Hematopoietic multipotent progenitor cell (in vitro differentiated cells): ENCODE measurements at regions not wholly inside any gene's neighbourhood (a gene's known extent, or its start where the extent isn't known, plus 50 kb on each side); places are given as distances from the start of the nearest gene placed in this dataset.
A peak's percentile ranks its signal among the peaks of the same experiment; 100 is the strongest.

ENCODE experiments used
- DNase-seq, 3 donors: peaks; one replicate each; pipeline ENCODE4 v3.0.0-alpha.2; 2011 to 2015; ENCODE audit warnings: low read depth in 2 of 3, low spot score in 2 of 3

DNA sequence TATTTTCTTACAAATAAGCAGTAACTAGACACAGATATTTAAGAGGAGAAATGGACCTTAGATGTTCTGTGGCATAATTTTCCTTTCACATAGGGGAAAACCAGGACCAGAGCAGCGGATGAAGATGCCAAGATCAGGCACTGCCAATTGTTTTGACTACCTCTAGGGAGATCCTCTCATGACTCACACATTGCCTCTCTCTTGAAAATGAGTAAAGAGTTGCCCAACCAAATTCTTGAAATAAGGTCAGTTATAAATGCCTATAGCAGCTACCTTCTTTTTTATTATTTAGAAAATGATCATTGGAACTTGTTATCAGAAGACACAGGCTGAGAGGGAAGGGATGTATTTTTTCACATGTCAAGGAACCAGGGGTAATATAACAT lies 263.4 kb upstream of the PLEKHG7 start:
- no peak for DNase-seq

DNA sequence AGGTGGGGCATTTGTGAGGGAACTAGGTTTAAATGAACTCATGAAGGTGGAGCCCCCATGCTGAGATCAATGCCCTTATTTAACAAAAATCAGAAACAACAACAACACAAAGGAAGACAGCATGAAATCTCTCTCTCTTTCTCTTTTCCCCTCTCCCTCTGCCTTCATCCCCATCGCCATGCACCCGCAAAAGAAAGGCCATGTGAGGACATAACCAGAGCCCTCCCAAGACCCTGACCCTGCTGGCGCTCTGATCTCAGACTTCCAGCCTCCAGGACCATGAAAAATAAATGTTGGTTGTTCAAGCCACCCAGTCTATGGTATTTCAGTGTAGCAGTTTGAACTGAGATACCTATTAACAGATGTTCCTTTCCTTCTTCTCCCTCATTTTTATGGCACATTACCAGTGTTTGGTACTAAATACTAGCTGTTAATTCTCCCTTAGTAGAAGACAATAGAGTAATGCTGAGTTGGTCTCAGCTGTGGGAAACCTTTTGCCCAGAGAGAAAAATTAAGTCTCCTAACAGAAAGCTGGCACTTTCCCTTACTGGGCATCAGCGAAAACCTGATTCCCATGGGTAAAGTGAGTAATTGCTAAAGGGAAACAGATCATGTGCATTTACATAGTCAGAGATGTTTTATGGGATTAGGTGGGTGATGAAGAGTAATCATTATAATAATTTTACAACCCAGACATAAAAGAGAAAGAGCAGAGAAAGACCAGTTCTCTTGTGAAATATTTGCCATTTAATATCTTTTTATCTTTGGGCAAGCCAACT lies 264.0 kb upstream of the PLEKHG7 start:
- no peak for DNase-seq

DNA sequence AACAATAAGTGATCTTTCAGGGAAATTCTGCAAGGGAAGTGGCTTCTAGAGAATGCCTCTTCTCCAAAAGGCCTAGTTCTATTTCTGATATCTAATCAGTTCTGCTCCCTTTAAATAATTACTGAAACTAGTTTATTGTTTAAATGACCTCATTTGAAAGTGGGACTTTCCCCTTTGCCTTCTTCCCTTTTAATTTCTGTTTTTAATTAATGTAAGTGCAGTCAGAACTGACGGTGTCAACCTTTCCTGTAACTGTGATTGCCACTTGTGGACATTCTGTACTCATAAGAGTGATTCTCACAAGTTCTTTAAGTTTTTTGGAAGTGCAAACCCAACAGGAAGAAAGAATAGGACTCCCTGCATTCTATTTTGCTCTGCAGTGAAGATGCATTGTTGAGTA lies 265.3 kb upstream of the PLEKHG7 start:
- no peak for DNase-seq

DNA sequence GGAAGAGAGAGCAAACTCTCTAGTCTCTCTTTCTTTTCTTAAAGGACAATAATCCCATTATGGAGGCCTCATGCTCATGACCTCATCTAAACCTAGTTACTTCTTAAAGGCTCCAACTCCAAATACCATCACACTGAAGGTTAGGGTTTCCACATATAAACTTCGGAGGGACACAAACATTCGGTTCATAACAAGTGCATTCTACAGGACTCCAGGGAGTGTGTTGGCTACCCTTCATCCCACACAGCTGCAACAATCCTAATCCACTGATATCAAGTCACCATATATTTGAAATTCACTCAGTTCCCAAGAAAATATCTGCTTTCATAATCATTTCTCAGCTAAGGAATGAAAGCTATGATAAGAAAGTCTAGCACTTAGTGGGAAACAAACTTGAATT lies 265.9 kb upstream of the PLEKHG7 start:
- DNase-seq = no peak

DNA sequence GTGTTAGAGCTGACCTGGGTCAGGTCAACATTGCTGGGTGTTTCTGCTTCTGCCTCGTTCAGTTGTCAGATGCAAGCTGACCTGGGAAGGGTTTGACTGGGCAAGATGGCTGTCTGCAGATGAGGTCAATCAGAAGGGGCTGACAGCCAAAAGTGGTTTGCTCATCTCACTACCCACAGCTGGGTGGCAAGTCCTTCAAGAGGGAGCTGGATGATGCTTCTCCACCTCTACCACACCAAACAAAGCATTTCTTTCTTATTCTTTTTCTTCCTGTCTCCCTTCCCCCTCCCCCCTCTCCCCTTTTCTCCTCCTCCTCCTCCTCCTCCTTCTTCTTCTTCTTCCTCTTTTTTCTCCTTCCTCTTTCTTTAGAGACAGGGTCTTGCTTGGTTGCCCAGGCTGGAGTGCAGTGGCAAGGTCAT lies 268.2 kb upstream of the PLEKHG7 start:
- no peak for DNase-seq

DNA sequence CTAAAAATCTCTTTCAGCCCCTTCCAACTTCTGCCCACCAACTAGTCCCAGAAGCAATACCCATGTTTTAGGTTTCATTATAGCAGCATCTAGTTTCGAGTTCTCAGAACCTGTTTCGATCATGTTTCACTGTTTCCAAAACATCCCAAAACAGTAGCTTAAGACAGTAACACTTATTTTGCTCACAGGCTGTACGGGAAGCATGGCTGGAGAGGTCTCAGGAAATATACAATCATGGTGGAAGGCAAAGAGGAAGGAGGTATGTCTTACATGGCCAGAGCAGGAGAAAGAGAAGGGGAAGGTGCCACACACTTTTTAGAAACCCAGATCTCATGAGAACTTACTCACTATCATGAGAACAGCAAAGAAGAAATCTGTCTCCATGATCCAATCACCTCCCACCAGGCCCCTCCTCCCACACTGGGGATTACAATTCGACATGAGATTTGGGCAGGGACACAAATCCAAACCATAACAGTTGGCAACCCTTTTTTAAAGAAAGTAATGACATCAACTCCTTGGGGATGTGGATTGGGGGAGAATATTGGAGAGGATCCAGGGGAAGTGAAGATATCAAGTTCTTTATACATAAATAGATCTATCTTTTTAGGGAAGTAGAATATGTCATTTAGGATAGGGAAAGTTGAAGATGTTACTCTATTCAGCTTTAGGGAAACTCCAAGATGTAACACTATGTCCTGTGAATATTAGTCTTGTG lies 269.9 kb upstream of the PLEKHG7 start:
- no peak for DNase-seq

DNA sequence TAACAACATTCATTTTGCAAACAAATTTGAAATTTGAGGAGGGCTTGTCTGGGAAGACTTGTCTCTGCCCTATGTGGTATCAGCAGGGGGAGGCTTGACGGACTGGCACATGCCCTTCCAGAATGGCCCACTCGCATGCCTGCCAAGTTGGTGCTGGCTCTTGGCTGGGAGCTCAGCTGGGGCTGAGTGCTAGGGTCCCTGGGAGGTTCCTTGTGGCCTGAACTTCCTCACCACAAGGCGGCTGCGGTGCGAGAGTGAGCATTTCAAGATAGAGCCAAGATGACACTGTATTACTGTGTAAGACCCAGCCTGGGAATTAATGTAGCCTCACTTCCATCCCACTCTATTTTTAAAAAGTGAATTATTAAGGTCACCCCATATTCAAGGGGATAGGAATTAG lies 271.6 kb upstream of the PLEKHG7 start:
- DNase-seq = peak in 1 of 3 donors; percentile 75

DNA sequence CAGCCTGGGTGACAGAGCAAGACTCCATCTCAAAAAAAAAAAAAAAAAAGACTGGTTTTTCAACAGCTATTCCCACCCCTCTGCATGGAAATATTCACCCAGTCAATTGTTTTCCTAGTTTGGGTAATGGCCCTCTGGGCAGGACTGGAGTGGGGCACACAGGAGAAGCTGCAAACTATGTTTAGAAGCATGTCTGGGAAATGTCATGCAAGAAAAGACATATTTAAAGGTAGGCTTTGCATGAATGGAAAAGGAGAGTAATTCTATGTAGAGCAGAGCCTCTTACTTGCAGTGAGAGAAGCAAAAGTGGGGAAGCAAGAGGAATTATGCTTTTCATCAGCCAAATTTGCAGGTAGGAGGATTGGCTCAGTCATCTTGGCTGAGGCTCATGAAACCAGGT lies 276.5 kb upstream of the PLEKHG7 start:
- DNase-seq = no peak

DNA sequence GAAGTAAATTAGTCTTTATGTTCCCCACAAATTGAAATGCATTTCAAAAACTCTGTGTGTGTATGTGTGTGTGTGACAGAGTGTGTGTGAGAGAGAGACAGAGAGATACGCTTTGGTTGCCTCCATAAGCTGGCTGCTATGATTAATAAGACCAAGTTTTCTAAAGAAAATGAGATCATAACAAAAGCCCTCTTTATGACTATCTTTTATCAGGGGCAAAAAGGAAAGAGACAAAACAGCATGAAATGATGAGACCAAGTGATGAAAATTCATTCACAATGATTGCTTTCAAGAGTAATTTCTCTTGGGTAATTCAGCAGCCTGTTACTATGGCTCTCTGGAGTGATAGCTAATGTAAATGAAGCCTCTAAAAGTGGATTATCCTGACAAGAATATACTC lies 277.6 kb upstream of the PLEKHG7 start:
- DNase-seq = no peak

DNA sequence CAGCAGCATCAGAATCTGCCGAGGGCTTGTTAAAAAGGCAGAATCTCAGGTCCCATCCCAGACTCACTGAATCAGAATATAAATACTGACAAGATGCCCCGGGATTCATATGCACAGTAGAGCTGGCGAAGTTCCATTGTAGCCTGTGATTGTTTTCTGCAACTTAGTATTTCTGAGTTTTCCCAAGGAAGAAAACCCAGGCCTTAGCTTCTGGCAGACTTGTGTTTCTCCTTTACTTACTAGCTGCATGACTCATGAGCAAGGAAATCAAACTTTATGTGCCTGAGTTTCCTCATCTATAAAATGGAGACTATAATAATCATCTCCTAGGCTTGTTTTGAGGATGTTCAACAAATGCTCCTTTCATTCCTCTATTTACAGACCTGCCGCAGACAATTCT lies 278.5 kb upstream of the PLEKHG7 start:
- DNase-seq = no peak

DNA sequence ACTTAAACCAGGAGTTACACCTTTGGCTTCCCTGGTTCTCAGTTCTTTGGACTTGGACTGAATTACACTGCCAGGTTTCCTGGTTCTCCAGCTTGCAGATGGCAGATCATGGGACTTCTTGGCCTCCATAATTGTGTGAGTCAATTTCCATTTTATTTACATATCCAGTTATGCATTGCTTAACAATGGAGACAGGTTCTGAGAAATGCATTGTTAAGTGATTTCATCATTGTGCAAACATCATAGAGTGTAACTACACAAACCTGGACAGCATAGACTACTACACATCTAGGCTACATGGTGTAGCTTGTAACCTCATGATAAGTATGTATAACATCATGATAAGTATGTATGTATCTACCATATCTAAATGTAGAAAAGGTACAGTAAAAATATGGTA lies 276.1 kb upstream of the BTG1 start:
- no peak for DNase-seq

DNA sequence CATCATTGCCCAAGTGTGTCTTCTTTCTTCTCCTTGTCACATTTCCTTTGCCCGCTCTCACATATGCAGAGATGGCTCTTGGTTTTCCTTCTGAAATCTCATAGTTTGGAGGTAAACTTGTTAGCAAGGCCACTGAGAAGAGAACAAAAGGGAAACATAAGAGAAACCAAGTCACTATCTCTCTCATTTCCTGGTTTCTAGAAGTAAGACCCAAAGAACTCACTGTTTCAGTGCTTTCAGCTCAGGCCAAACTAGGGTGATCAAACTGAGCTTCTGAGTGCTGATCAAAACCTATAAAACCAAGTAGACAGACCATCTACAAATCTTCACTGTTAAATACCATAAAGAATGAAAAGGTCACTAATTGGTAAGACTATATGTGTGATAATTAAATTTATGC lies 275.4 kb upstream of the BTG1 start:
- DNase-seq = no peak

DNA sequence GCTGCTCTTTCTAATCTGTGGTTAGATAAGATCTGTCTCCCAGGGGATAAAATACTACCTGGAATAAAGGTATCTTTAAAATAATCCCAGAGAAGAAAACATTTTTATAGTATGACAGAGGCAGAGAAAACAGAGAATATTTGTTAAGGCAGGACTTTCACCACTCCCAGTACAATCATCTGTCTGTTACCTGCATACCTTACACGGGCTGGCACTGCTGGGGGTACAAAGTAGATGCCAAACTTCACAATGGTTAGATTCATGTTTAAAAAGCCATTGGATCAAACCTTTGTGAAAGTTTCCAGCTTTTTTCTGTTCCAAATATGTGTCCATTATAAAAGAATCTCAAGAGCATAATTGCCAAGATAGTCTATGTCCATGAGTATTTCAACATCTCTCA lies 273.6 kb upstream of the BTG1 start:
- no peak for DNase-seq

DNA sequence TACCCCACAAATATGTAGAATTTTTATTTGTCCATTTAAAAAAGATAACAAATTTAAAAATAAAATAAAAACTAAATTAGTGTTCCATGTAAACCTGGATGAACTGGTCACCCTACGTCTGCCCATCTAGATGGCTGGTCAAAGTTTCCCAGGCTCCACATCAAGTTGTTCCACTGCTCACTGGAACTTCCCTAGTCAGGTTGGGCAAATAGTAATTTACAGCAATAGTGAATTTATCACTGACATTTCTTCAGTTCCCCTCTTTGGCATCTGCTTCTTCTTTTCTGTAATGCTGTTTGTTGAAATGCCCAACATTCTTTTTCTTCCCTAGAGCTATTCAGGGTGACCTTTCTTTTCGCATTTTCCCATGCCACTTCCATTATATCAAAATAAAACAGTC lies 272.7 kb upstream of the BTG1 start:
- no peak for DNase-seq

DNA sequence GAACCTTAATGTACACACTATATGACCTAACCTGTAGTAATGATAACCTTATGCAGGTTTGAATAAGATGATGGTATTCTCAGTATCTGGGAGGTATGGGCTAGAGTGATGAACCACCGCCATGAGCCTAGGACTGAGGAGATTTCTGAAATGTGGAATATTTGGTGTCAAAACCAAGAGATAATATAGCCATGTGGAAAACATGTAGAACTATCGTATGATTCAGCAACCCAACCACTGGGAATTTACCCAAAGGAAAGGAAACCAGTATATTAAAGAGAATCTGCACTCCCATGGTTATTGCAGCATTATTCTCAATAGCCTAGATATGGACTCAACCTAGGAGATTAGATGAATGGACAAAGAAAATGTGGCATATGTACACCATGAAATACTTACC lies 271.7 kb upstream of the BTG1 start:
- no peak for DNase-seq

DNA sequence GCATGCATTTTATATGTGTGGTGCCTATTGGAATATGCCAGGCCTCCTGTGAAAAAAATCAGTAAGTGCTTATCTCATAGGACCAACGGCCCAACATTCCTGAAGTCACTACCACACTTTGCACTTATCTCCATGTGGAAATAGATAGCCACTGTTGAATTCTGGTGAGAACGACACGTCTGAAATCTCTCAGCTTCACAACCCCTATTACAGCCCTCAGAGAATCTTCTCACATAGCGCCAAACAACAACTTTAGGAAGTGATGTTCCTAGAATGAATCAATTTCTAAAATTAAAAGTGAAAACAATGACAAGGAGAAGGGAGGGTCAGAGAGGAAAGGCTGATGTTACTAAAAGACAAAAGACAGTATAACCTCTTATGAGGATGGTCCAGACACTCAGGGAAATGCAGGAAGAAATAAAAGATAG lies 270.8 kb upstream of the BTG1 start:
- no peak for DNase-seq

DNA sequence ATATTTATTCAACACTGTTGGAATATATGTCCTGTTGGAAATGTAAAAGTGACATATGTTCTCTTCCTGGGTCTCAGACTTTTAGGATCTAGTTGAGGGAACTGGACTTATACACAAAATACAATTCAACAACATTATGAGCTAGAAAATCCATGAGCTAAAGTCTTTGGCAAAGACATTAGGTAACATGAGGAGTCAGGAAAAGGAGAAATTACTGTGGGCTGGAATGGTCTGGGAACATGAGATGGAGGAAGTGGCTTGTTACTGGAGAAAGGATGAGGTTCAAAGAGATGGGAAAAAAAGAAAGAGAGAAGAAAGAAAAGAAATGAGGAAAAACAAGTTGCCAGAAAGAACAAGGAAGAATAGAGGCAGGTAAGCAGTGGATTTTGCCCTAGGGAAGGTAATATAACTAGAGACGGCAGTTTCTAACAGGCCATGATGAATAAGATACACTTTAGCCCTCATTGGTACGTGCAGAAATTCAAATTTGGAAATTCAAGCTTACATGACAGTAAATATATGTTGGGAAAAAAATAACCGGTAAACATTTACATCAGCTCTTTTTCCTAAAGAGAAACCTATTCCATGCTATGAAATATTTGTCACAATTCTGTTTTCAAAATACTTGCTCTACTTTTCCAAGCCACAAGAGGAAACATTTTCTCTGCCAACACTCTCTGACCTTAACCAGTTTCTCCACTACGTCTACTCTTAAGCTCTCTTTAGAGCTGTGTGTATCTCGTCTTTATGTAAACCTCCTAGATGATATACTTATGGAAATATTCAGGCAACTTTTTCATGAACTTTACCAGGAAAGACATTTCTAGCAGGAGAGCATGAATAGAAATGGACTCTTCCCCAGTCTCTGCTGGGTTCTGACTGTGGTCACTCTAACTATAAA lies 268.8 kb upstream of the BTG1 start:
- no peak for DNase-seq

DNA sequence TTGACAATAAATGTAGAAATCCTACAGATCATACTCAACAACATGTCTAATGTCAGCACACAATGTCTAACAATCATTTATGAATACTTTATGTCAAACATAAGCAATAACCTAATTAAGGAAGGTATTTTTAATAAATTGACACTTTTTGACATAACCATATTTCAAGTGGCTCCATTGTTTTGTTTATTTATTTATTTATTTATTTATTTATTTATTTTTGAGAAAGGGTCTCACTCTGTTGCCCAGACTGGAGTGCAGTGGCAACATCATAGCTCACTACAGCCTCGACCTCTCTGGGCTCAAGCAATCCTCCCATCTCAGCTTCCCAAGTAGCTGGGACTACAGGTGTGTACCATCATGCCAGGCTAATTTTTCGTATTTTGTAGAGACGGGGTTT lies 267.6 kb upstream of the BTG1 start:
- DNase-seq = no peak

DNA sequence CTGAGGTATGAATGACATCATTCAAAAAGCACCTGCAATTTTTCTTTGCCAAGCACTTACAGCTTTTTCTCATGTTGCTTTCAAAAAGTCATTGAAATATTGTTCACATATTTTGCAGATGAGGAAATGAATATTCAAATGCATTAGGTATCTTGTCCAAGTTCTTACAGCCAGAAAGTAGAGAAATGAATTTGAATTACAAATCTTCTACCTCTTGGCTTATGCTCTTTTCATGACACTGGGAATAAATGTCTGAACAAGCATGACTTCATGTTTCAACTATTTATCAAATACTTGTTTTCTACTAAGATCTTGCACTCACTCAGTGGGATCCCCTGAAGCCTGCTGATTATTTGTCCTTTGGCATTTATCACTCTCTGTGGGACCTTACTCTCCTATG lies 267.2 kb upstream of the BTG1 start:
- no peak for DNase-seq

DNA sequence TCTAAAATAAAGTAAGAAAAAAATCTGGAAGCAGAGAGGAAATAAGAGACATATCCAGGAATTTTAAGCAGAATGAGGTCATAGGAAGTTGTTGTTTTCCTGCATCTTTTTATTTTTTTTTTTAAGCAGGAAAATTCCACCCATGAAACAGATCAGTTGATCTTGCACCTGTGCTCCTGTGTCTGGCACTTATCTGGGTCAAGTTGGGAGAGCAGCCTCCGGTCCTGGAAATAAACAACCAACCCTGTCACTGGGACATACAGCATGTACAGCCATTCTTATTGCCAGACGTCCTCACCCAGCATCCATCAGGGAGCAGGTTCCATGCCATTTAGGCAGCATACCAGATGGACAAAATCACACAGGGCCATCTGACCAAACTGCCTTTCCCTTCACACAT lies 266.0 kb upstream of the BTG1 start:
- DNase-seq = no peak

DNA sequence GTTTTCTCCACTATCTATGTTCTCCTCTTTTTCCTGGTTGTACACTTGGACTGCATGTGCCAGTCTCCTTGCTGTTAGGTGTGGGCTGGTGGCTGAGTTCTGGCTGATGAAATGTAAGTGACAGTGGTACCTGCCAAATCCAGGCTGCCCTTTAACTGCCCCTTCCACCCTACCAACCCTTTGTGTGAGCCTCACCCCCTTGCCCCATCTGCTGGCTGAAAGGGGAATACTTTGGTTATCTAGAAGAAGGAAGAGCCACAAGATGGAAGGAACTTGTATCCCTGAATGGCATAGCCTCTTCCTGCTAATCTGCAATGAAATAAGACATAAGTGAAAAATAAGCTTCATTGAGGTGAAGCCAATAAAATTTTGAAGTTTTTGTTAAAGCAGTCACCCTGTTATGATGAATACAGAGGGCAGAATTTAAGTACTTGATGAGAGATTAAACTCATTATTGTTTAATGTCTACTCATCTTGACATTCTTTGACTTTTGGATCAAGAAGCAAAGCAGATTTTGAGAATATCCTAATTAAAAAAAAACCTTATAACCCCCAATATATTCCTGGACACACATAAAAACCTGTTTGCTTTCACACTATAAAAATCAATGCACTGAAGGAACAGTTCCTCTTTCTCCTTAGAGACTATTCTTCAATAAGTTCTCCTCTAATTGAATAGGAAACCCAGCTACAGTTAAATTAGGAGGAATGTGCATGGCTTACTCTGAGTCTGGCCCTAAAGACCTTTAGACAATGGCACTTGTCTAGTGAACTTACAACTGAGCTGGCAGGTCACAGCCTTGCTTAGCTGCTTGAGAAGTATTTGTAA lies 262.6 kb upstream of the BTG1 start:
- DNase-seq = peak in 2 of 3 donors; percentile 49 to 54
